NB4 (cell line): ENCODE measurements at regions not wholly inside any gene's neighbourhood (a gene's known extent, or its start where the extent isn't known, plus 50 kb on each side); places are given as distances from the start of the nearest gene placed in this dataset.
"Not testable (repeated sequence)": the region's sequence is repeated elsewhere in the genome, so short reads cannot be mapped to it uniquely, and the experiment has no call there.

Experiments
- DNase-seq: peaks from one replicate; pipeline ENCODE4 v3.0.0; 2010; ENCODE audit warnings: low read depth
- H3K4me3 ChIP-seq: one replicate; pipeline ENCODE4 v1.5.1; 2011; ENCODE audit warnings: mild to moderate bottlenecking, low read depth, low read length, moderate library complexity
- MYC ChIP-seq: IDR thresholded peaks from 2 replicates; pipeline ENCODE4 v1.6.1; 2011; ENCODE audit warnings: low read depth, low read length
- POLR2A ChIP-seq: IDR thresholded peaks from 2 replicates; pipeline ENCODE4 v1.6.1; 2011; ENCODE audit warnings: mild to moderate bottlenecking; ENCODE audit not compliant: insufficient read length; ENCODE audit errors: extremely low read depth
- TF ChIP-seq, protein P1 (sequence below): IDR thresholded peaks from 2 replicates; pipeline ENCODE4 v1.6.1; 2011; ENCODE audit warnings: low read depth, low read length
- TF ChIP-seq, protein P2 (sequence below): IDR thresholded peaks from one replicate; pipeline ENCODE4 v1.5.1; 2012; ENCODE audit warnings: low read depth, low read length

DNA sequence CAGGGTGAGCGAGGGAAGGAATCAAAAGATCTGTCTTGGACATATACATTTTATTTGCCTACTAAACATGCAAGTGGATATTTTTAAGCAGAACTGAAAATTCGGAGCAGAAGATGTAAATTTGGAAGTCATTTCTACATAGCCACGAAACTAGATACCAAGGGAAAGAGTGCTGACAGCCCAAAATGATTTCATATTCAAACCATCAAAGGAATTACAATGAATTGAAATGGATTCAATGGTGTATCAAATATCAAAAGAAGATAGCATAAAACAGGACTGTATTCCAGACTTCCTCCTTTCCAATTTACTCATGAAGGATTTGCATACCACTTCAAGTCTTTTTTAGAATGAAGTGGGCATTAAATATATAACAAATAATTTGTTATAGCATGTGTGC, 313.5 kb upstream of the KITLG start:
- DNase-seq = no peak
- no peak overlapping the region for H3K4me3 ChIP-seq
- TF ChIP-seq POLR2A (no peak), MYC (no peak)
- TF ChIP-seq, protein P1, sequence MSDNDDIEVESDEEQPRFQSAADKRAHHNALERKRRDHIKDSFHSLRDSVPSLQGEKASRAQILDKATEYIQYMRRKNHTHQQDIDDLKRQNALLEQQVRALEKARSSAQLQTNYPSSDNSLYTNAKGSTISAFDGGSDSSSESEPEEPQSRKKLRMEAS = no peak
- TF ChIP-seq, protein P2, sequence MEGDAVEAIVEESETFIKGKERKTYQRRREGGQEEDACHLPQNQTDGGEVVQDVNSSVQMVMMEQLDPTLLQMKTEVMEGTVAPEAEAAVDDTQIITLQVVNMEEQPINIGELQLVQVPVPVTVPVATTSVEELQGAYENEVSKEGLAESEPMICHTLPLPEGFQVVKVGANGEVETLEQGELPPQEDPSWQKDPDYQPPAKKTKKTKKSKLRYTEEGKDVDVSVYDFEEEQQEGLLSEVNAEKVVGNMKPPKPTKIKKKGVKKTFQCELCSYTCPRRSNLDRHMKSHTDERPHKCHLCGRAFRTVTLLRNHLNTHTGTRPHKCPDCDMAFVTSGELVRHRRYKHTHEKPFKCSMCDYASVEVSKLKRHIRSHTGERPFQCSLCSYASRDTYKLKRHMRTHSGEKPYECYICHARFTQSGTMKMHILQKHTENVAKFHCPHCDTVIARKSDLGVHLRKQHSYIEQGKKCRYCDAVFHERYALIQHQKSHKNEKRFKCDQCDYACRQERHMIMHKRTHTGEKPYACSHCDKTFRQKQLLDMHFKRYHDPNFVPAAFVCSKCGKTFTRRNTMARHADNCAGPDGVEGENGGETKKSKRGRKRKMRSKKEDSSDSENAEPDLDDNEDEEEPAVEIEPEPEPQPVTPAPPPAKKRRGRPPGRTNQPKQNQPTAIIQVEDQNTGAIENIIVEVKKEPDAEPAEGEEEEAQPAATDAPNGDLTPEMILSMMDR = no peak

DNA sequence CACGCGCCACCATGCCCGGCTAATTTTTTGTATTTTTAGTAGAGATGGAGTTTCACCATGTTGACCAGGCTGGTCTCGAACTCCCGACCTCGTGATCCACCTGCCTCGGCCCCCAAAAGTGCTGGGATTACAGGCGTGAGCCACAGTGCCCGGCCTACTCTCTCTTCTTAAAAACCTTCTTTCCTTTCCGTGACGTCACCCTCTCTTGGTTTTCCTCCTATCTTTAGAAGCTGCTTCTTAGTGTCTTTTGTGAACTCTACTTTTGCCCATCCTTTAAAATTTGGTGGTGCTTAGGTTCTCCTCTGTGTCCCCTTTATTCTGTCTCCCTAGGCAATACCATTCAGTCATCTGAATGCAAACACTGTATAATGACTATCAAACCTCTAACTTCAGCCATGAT, 311.2 kb upstream of the KITLG start:
- not testable (repeated sequence) for DNase-seq

DNA sequence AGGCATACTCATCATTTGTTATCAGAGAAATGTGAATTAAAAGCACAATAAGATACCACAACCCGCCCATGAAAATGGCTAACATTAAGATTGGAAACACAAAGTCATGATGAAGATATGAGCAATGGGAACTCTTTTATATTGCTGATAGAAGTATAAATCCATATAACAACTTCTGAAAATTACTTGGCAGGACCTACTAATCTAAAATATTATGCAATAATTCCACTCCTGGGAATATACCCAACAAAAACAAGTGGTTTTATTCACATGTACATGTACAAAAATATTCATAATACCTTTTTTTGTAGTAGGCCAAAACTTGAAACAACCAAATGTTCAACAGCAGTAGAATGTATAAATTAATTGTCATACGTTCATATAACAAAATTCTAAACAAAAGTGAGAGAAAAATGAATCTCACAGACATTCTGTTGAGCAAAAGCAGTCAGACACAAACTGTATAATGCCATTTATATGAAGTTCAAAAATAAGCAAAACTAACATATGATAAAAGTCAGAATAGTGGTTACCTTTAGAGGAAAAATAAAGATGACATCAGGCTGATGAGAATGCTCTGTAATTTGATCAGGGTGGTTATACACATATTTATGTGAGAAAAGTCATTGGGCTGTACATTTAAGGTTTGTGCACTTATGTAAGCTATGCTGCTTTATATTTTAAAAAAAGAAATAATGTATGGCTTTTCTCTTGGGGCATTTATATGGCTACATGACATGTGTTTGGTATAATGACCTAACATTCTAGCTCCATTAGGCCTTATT, 309.2 kb upstream of the KITLG start:
- no peak overlapping the region for H3K4me3 ChIP-seq
- TF ChIP-seq MYC (no peak), POLR2A (no peak)
- TF ChIP-seq, protein P1 = no peak
- TF ChIP-seq, protein P2 = no peak
- no peak for DNase-seq

More for the DNA sequence above, 311.2 kb upstream of the KITLG start:
- H3K4me3 ChIP-seq = not testable (repeated sequence)

DNA sequence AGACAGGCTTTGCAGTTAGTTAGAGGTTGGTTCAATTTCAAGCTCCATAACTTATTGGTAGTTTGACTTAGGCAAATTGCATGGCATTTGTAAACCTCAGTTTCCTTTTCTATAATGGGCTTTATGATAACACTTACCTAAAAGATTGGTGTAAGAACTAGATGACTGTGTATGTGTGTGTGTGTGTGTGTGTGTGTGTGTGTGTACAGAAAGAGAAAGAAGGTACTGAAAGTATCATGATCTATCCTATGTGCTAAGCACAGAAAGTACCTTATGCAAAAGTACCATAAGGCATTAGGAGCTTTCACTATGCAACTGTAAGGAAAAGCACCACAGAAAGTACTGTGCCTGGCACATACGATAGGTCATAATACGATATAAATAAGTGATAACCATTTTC, 304.3 kb upstream of the KITLG start:
- TF ChIP-seq, protein P2 = no peak
- TF ChIP-seq MYC (no peak), POLR2A (no peak)
- TF ChIP-seq, protein P1 = no peak
- H3K4me3 ChIP-seq = no peak overlapping the region
- no peak for DNase-seq

DNA sequence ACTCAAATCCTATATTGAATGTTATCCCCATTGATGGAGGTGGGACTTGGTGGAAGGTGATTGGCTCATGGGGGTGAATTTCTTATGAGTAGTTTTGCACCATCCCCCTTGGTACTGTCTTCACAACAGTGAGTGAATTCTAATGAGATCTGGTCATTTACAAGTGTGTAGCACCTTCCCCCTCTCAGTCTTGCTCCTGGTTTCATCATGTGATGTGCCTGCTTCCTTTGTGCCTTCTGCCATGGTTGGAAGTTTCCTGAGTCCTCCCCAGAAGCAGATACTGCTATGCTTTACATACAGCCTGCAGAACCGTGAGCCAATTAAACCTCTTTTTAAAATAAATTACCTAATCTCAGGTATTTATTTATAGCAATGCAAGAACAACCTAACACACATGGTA, 302.4 kb upstream of the KITLG start:
- H3K4me3 ChIP-seq = no peak overlapping the region
- TF ChIP-seq, protein P2 = no peak
- TF ChIP-seq POLR2A = no peak
- TF ChIP-seq, protein P1 = no peak
- no peak for DNase-seq

DNA sequence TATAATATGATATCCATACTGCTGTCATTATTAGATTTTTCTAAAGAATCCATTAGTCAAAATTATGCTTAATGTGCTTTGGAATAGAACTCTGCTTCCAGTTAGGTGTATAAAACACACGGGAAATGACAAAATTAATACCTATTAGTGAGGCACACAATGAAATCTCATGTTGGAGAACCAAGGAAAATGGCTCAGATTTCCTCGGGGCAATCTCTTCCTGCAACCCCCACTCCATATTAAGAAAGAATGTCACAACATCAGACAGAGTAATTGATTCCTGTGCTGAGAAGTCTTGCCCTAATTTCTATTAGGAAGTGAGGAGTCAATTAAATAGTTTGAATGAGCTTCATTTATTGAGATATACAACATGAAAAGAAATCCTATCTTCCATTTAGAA, 299.8 kb upstream of the KITLG start:
- no peak overlapping the region for H3K4me3 ChIP-seq
- DNase-seq = no peak
- TF ChIP-seq MYC (no peak), POLR2A (no peak)
- TF ChIP-seq, protein P2 = no peak
- TF ChIP-seq, protein P1 = no peak
